Transverse colon (tissue), 4 donors: ENCODE measurements at regions not wholly inside any gene's neighbourhood (a gene's known extent, or its start where the extent isn't known, plus 50 kb on each side); places are given as distances from the start of the nearest gene placed in this dataset.

Experiments used
- EP300 ChIP-seq: sonication (generic); formaldehyde crosslinking; IDR thresholded peaks from one replicate; pipeline ENCODE4 v1.6.1; 2017; ENCODE audit warnings: antibody characterized with exemption, low read depth
- POLR2A ChIP-seq: fragments of 450-650 bp; IDR thresholded peaks from one replicate; pipeline ENCODE4 v1.6.1; 2016; ENCODE audit warnings: antibody characterized with exemption, mild to moderate bottlenecking, moderate library complexity
- POLR2AphosphoS5 ChIP-seq, 3 donors: sonication (generic); formaldehyde crosslinking; IDR thresholded peaks; one replicate each; pipeline ENCODE4 v1.6.1; 2016; ENCODE audit warnings: antibody characterized with exemption in 3 of 3
- TF ChIP-seq, protein P1 (sequence below), 5 experiments: fragments of 200-600 bp in 3 of 5; fragments of 450-650 bp in 2 of 5; sonication (generic) in 3 of 5; IDR thresholded peaks; 1 replicate in 2 of 5; 2 replicates in 3 of 5; pipeline ENCODE4 v1.5.1; 2016 to 2017; ENCODE audit warnings: antibody characterized with exemption in 5 of 5, inconsistent platforms in 3 of 5, mild to moderate bottlenecking in 2 of 5, moderate library complexity in 1 of 5

DNA sequence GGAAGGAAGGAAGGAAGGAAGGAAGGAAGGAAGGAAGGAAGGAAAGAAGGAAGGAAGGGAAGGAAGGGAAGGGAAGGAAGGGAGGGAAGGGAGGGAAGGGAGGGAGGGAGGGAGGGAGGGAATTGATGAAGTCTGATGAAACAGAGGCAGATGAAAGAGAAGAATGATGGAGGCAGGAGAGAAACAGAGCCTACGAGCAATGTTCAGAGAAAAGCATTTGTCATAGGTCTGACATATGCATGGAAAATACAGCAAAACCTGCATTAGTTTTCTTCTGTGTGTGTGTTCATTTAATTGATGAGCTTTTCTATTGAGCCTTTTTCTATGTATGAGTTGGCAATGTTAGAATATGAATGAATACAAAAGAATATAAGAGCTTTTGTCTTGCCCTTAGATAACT, 343.4 kb downstream of the GXYLT1 start:
- TF ChIP-seq, protein P1, sequence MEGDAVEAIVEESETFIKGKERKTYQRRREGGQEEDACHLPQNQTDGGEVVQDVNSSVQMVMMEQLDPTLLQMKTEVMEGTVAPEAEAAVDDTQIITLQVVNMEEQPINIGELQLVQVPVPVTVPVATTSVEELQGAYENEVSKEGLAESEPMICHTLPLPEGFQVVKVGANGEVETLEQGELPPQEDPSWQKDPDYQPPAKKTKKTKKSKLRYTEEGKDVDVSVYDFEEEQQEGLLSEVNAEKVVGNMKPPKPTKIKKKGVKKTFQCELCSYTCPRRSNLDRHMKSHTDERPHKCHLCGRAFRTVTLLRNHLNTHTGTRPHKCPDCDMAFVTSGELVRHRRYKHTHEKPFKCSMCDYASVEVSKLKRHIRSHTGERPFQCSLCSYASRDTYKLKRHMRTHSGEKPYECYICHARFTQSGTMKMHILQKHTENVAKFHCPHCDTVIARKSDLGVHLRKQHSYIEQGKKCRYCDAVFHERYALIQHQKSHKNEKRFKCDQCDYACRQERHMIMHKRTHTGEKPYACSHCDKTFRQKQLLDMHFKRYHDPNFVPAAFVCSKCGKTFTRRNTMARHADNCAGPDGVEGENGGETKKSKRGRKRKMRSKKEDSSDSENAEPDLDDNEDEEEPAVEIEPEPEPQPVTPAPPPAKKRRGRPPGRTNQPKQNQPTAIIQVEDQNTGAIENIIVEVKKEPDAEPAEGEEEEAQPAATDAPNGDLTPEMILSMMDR (IDR thresholded peaks at IDR 0.05) = no peak
- TF ChIP-seq POLR2AphosphoS5 (IDR thresholded peaks at IDR 0.05) (no peak), POLR2A (no peak), EP300 (no peak)
